EL (cell line): ENCODE measurements at regions not wholly inside any gene's neighbourhood (a gene's known extent, or its start where the extent isn't known, plus 50 kb on each side); places are given as distances from the start of the nearest gene placed in this dataset.

Source experiments
- DNase-seq: peaks from one replicate; pipeline ENCODE4 v3.0.0-alpha.2; 2016

- DNase-seq: no peak
Measured at GRCh38 chr12:92650228-92650822, 52.5 kb upstream of the PLEKHG7 start.

- peak; percentile 81 for DNase-seq
Measured at GRCh38 chr12:92649511-92650227, 53.1 kb upstream of the PLEKHG7 start.

DNA sequence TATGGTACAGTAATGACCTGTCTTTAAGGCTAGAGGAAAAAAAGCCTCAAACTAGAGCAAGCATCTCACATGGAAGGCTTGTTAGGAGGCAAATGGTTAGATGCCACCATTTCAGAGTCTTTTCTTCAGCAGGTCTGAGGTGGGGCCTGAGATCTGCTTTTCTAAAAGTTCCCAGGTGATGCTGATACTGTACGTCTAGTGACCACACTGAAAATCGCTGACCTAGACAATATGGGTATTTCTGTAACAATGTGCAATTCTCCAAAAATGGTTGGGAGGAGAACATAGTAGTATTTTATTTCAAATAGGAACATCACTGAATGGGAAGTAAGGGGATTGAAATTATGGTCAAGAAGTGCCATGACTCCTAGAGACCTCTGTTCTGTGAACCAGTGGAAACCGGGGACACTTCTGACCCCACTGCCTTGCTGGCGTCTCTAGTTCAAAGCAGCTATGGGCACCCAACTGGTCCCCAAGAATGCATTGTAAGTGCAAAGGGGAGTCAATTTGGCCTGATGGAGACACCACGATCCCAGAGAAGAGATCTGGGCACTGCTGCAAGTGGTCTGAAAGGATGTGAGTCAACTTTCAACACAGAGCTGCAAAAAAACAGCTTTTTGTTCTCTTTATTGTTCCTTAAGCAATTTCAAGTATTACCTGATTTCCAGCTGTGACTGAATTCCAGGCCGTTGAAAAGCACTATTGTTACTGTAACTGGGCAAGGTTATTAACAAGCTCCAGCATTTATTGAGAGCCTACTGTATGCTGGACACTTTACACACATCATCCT is 54.4 kb upstream of the PLEKHG7 start:
- DNase-seq: no peak

GRCh38 chr12:92641291-92641690 is 61.5 kb upstream of the PLEKHG7 start:
- no peak for DNase-seq

DNA sequence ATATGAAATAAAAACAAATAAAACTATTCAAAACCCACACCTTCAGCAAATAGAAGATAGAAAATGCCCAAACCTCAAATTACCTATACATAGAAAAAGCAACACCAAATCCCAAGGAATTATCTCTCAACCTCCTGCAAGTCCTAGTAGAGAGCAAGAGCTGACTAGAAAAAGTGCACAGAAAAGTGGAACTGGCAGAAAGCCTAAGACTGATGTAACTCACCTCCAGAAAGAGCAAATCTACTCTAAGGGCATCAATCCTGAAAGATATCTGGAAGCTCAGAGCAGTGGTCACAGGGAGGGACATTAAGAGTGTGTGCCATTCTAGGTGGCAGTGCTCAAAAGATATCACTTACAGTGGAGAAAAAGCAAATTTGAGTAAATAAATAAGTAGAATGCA is 62.1 kb upstream of the PLEKHG7 start:
- DNase-seq: no peak

DNA sequence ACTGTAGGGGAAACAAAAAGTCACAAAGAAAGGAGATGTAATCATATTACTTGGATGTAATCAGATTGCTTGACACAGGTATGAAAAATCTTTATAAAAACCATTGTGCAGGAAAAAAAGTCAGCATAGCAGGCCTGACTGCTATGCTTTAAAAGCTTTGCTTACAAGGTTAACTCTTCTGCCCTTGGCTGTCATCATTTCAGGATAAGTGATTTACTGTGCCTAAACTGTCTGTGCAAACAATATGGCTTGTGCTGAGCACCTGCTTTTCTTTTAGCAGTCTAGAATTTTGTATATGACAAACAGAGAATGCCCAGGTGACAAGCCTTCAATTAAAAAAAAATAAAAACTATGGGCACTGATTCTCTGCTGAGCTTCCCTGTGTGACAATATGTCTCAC is 63.8 kb upstream of the PLEKHG7 start:
- no peak for DNase-seq

GRCh38 chr12:92634730-92635129 is 68.1 kb upstream of the PLEKHG7 start:
- DNase-seq: no peak

DNA sequence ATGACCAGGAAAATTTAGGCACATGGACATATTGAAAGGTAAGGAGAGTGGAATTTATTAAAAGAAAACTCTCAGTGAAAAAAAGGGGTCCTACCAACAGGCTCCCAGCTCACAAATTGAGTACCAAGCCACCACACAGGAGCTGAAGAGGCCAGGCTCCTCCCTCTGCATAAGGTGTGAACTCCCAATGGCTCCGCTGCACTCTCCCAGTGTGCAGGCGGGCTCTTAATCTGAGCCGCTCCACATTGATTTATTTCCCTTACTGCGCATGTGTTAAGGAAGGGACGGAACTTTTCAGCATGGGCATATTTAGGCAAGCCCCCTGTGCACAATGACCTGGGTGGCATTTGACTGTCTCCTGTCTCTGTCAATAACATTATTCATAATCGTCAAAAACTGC is 68.6 kb upstream of the PLEKHG7 start:
- DNase-seq: no peak

- no peak for DNase-seq
Measured at GRCh38 chr12:92630968-92631367, 71.8 kb upstream of the PLEKHG7 start.

DNA sequence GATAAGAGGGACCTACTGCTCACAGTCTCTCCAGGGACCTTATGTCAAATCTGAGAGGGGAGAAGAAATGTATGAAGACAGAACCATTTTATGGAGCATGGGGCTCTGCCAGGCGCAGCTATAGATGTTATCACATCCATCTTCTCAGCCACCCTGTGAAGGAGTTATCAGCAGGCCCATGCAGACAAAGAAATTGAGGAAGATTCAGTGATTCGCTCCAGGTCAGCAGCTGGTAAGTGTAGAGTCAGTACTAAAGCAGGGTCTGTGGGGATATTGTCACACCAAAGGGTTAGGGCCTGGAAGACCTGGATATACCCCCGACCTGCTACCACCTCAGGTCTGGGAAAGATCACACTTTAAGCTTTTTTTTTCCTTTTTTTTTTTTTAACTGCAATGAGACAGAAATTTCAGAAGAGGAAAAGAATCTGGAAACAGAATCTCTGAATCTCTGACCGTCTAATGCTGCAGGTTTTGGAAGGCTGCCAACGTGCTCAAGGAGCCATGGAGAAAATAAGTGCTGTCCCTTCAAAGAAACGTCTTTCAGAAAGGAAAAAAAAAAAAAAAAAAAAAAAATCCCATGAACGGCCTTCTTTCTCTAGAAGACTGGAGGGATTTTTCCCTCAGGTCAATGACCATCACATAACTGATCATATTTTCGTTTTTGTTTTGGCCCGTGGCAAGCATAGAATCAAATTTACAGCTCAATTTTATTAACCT is 73.3 kb upstream of the PLEKHG7 start:
- DNase-seq: peak; percentile 25

DNA sequence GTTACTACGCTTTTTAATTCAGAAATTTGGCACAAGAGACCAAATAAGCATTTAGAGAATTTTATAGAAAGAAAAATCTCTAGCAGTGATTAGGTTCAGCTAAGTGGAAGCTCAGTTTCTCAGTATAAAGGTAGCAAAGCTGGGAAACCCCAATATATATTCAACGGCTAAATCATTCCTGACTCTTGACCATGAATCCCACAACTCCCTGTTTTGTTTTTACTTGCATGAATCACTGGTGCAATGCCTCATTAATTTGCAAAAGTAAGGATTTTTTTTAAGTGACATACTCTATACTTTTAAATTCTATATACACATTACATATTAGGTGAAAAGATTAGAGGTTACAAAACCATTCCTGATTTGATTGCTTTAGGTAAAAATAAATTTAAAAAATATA is 74.3 kb upstream of the PLEKHG7 start:
- peak; percentile 60 for DNase-seq

DNA sequence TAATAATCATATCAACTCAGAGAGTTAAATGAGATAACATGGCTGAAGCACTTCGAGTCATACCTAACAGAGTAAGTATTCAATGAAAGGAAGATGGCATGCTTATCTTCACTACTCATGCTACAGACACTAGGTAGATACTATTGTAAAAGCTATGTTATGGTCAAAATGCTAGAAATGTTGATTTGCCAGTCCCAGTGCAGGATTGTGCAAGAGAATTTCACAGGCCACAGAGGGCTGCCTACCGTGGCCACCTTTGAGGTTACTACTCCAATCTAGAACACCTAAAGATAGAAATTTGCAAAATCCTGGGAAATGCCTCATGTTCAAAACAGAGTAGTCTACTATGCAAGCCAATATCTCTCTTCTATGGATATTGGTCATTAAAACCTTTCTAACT is 75.3 kb upstream of the PLEKHG7 start:
- DNase-seq: no peak

GRCh38 chr12:92625639-92626310 is 77.0 kb upstream of the PLEKHG7 start:
- no peak for DNase-seq

DNA sequence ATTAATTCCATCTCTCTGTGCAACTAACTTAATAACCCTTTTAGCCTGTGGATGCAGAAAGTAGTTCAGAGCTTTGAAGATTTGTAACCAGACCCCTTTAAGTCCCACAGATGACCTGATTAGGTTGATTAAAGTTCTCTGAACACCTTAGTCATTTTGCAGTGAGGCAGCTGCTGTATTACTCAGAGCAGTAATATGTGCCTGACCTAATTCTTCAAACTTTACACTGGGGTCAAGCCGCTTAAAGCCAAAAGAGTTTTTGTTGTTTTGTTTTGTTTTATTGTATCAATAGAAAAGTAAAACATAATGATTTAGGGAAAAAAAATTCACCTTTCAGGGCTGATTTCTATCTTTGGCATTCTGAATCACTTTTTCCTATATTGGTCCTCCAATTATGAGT is 78.6 kb upstream of the PLEKHG7 start:
- DNase-seq: peak; percentile 69

DNA sequence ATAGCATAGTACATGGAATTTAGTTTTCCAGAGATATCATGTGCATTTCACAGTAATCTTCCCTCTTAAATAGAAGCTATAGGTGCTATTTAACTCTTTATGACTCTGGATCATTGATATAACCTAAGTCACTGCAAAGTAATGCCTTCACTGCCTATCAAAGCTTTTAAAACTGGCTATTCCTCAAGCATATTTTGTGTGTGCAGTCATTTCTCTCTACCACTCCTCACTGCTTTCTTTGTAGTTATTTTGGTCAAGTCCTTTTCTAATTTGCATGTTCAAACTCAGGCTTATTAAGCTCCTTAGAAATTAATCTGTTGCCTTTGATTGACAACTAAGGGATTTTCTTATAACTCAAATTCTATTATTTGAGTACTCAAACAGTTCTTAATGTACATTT is 79.4 kb upstream of the PLEKHG7 start:
- DNase-seq: no peak

GRCh38 chr12:92621833-92622232 is 81.0 kb upstream of the PLEKHG7 start:
- peak; percentile 54 for DNase-seq

GRCh38 chr12:92621312-92621711 is 81.5 kb upstream of the PLEKHG7 start:
- no peak for DNase-seq

GRCh38 chr12:92619730-92620684 is 82.8 kb upstream of the PLEKHG7 start:
- peak; percentile 77 for DNase-seq

DNA sequence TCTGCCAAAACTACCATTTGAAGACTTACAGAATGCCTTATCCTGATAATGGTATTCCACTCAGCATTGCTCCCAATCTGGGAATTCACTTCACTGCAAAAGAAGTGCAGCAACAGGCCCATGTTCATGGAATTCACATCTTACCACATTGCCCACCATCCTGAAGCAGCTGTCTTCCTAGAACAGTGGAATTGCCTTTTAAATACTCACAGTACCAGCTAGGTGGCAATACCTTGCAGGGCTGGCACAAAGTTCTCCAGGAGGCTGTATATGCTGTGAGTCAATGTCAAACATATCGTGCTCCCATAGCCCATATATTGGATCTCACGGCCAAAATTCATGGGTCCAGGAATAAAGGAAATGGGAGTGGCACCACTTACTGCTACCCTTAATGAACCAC is 83.8 kb upstream of the PLEKHG7 start:
- DNase-seq: no peak

- no peak for DNase-seq
Measured at GRCh38 chr12:92615703-92616102, 87.1 kb upstream of the PLEKHG7 start.

DNA sequence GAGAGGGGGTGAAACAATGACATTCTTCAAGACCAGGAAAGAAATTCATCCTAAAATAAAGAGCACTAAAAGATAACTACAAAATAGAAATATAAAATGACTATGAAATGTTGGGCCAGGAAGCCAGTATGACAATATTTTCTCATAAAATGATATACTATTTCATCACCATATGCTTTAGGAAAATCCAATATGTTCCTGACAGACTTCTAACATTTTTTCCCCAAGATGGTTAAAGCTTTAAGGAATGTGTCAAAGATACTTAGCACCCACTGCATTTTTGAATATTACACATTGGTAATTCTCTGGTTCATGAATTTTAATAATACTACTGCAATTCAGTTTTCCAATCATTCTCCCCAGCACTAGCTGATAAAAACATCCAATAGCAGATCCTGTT is 87.7 kb upstream of the PLEKHG7 start:
- no peak for DNase-seq

GRCh38 chr12:92614502-92614901 is 88.3 kb upstream of the PLEKHG7 start:
- DNase-seq: no peak
